ENCODE measurements at regions not wholly inside any gene's neighbourhood (a gene's known extent, or its start where the extent isn't known, plus 50 kb on each side); places are given as distances from the start of the nearest gene placed in this dataset.

GRCh38 chr10:20953120-20953519 is 56.0 kb upstream of the NEBL start:
- Mint-ChIP-seq H3K27me3 (ENCODE audit: insufficient read depth) (no peaks in the 10 kb centered on the region), H3K4me1 (peaks cover 52% of the 10 kb centered on the region), H3K4me3 (no peak overlapping the region), H3K27ac (no peak overlapping the region), H3K36me3 (ENCODE audit: low read depth) (peaks cover 28% of the 10 kb centered on the region), H3K9me3 (peaks cover 2% of the 10 kb centered on the region)
- peaks cover 21% of the 10 kb centered on the region for H3K9me3 ChIP-seq (ENCODE audit: control insufficient read depth, low read length)
- H3K27ac ChIP-seq (ENCODE audit: low read depth, low read length) = no peak overlapping the region
- DNase-seq = peak; percentile 60
- WGBS, 2 experiments (ENCODE audit: insufficient coverage in 1 of 2, insufficient read length in 1 of 2) = 86 to 98% methylated on average over 1 to 3 of the region's 3 CpGs
- peaks cover 12% of the 10 kb centered on the region for H3K36me3 ChIP-seq (ENCODE audit: control insufficient read depth, insufficient read depth, low read length)
- no peak for TF ChIP-seq CTCF (conservative IDR thresholded peaks at IDR 0.05)
- no peak overlapping the region for H3K9ac ChIP-seq (ENCODE audit: extremely low read depth, low read length, poor library complexity, severe bottlenecking)
- H3K27me3 ChIP-seq (ENCODE audit: control insufficient read depth, insufficient read depth, low read length, poor library complexity, severe bottlenecking) = no peaks in the 10 kb centered on the region
- H3K4me1 ChIP-seq (ENCODE audit: control insufficient read depth, insufficient read depth, low read length) = no peaks in the 10 kb centered on the region
- H3K4me3 ChIP-seq (ENCODE audit: low read length) = no peak overlapping the region

DNA sequence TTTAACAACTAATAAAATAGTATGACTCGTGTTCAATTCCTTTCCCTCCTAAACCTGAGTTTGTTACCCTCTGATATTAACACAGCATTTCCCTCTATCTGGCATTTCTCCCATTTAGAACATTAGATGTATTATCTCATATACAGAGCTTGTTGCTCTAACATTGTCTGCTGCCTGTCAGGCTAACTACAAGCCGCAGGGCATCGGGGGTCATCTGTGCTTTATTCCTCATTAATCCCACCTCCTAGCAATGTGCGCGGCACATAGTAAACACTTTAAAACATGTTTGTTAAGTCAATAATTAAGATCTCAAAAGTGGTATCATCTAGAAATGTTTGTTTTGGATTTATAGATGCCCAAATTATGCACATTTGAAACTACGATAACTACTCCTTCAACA is 52.9 kb upstream of the NEBL start:
- Histone ChIP-seq H3K4me3 (ENCODE audit: low read length) (no peak overlapping the region), H3K27ac (ENCODE audit: low read depth, low read length) (no peak overlapping the region), H3K36me3 (ENCODE audit: control insufficient read depth, insufficient read depth, low read length) (peaks cover 15% of the 10 kb centered on the region), H3K4me1 (ENCODE audit: control insufficient read depth, insufficient read depth, low read length) (no peaks in the 10 kb centered on the region), H3K9ac (ENCODE audit: extremely low read depth, low read length, poor library complexity, severe bottlenecking) (no peak overlapping the region), H3K27me3 (ENCODE audit: control insufficient read depth, insufficient read depth, low read length, poor library complexity, severe bottlenecking) (no peaks in the 10 kb centered on the region), H3K9me3 (ENCODE audit: control insufficient read depth, low read length) (peaks cover 21% of the 10 kb centered on the region)
- TF ChIP-seq CTCF (conservative IDR thresholded peaks at IDR 0.05) = no peak
- no peak overlapping the region for H3K4me3 Mint-ChIP-seq
- WGBS, 2 experiments (ENCODE audit: insufficient coverage in 1 of 2, insufficient read length in 1 of 2) = 94 to 100% methylated on average over 3 to 6 of the region's 6 CpGs
- no peak overlapping the region for H3K27ac Mint-ChIP-seq
- H3K4me1 Mint-ChIP-seq = peaks cover 35% of the 10 kb centered on the region
- DNase-seq = no peak
- peaks cover 2% of the 10 kb centered on the region for H3K9me3 Mint-ChIP-seq
- H3K27me3 Mint-ChIP-seq (ENCODE audit: insufficient read depth) = no peaks in the 10 kb centered on the region
- H3K36me3 Mint-ChIP-seq (ENCODE audit: low read depth) = peaks cover 39% of the 10 kb centered on the region

DNA sequence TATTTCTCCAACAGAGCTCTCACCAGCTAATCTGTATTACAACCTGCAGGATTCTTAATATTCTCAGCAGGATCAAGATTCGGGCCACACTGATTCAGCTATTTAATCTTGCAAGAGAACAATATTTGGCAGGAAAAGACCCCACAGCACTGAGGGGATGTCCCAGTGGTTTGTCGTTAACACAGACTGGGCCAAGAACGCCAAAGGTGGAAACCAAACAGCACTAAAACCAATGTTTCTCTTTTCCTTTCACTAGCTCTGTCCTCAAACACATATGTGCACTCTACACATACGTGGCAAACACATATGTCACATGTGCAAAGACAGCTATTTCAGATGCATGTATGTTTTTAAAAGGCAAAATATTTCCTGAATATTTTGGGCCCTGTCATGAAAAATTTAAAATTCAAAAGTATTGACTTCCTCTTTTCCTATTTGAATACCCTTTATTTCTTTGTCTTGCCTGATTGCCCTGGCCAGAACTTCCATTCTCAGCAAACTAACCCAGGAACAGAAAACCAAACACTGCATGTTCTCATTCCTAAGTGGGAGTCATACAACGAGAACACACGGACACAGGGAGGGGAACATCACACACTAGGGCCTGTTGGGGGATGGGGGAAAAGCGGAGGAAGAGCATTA is 51.7 kb upstream of the NEBL start:
- H3K4me3 ChIP-seq (ENCODE audit: low read length) = no peak overlapping the region
- H3K27ac ChIP-seq (ENCODE audit: low read depth, low read length) = no peak overlapping the region
- H3K36me3 ChIP-seq (ENCODE audit: control insufficient read depth, insufficient read depth, low read length) = peaks cover 17% of the 10 kb centered on the region
- no peak for TF ChIP-seq CTCF (conservative IDR thresholded peaks at IDR 0.05)
- H3K4me1 ChIP-seq (ENCODE audit: control insufficient read depth, insufficient read depth, low read length) = no peaks in the 10 kb centered on the region
- no peaks in the 10 kb centered on the region for H3K9me3 Mint-ChIP-seq
- WGBS, 2 experiments (ENCODE audit: insufficient coverage in 1 of 2, insufficient read length in 1 of 2) = 81 to 84% methylated on average over 3 to 7 of the region's 7 CpGs
- peaks cover 10% of the 10 kb centered on the region for H3K9me3 ChIP-seq (ENCODE audit: control insufficient read depth, low read length)
- H3K27ac Mint-ChIP-seq = peak overlapping the region; percentile 54
- no peaks in the 10 kb centered on the region for H3K27me3 ChIP-seq (ENCODE audit: control insufficient read depth, insufficient read depth, low read length, poor library complexity, severe bottlenecking)
- H3K9ac ChIP-seq (ENCODE audit: extremely low read depth, low read length, poor library complexity, severe bottlenecking) = no peak overlapping the region
- no peaks in the 10 kb centered on the region for H3K27me3 Mint-ChIP-seq (ENCODE audit: insufficient read depth)
- DNase-seq = no peak
- no peak overlapping the region for H3K4me3 Mint-ChIP-seq
- H3K36me3 Mint-ChIP-seq (ENCODE audit: low read depth) = peaks cover 36% of the 10 kb centered on the region
- H3K4me1 Mint-ChIP-seq = peaks cover 24% of the 10 kb centered on the region

Measured in endodermal cell (in vitro differentiated cells).